ENCODE measurements at regions not wholly inside any gene's neighbourhood (a gene's known extent, or its start where the extent isn't known, plus 50 kb on each side); places are given as distances from the start of the nearest gene placed in this dataset.
"Not testable (repeated sequence)": the region's sequence is repeated elsewhere in the genome, so short reads cannot be mapped to it uniquely, and the experiment has no call there.

DNA sequence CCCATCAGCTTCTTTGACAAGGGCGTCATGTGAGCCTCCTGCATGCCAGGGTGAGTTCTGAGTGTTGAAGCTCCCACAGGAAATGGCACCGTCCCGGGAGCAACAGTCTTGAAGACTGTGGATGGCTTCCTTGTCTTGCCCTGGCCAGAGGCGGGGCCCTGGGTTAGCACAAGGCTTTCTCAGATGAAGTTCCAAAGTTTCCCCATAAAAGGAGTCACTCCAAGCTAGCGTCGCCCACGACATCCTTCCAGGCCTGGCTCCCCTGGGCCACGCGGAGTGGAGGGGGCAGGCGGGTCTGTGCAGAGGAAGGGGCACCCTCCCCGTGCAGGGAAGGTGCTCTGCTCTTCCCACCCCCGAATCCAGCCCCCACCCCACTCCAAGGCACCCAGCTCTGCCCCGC, 4426.1 kb upstream of the TPTE start:
- DNase-seq (ENCODE audit: low spot score in 2 of 2); H3K4me3 ChIP-seq; H3K36me3 ChIP-seq; H3K4me1 ChIP-seq; H3K27me3 ChIP-seq; intact Hi-C loops (cut with DNase I); H3K27ac ChIP-seq; H3K9me3 ChIP-seq: not testable (repeated sequence)

- H3K36me3 ChIP-seq; DNase-seq (ENCODE audit: low spot score in 2 of 2); H3K4me1 ChIP-seq; intact Hi-C loops (cut with DNase I); H3K9me3 ChIP-seq; H3K27me3 ChIP-seq; H3K27ac ChIP-seq; H3K4me3 ChIP-seq: not testable (repeated sequence)
These were observed 4424.6 kb upstream of the TPTE start for GRCh38 chr21:6096560-6097424.

DNA sequence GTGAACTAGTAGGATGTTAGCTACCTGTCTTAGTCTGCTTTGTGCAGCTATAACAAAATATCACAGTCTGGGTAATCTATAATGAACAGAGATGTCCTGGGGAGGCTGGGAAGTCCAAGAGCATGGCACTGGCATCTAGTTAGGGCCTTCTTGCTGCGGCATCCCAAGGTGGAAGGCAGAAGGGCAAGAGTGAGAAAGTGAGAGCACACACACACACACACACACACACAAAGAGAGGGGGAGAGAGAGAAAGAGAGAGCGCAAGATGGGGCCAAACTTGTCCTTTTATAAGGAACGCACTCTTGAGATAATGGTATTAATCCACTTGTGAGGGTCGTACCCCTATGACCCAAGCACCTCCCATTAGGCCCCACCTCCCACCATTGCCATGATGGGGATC, 4423.6 kb upstream of the TPTE start:
- DNase-seq (ENCODE audit: low spot score in 2 of 2); intact Hi-C loops (cut with DNase I): not testable (repeated sequence)

GRCh38 chr21:6098191-6098935, 4423.0 kb upstream of the TPTE start:
- H3K9me3 ChIP-seq; H3K27ac ChIP-seq; intact Hi-C loops (cut with DNase I); H3K27me3 ChIP-seq; H3K4me3 ChIP-seq; H3K4me1 ChIP-seq; H3K36me3 ChIP-seq: not testable (repeated sequence)
- DNase-seq (ENCODE audit: low spot score in 2 of 2), result peak in 1 of 2 donors; percentile 28

More for the DNA sequence above, 4423.6 kb upstream of the TPTE start:
- not testable (repeated sequence) for H3K4me3 ChIP-seq, H3K9me3 ChIP-seq, H3K4me1 ChIP-seq, H3K36me3 ChIP-seq, H3K27me3 ChIP-seq, H3K27ac ChIP-seq

- intact Hi-C loops (cut with DNase I); H3K27ac ChIP-seq; H3K4me1 ChIP-seq; H3K27me3 ChIP-seq; H3K4me3 ChIP-seq; H3K36me3 ChIP-seq; H3K9me3 ChIP-seq; DNase-seq (ENCODE audit: low spot score in 2 of 2): not testable (repeated sequence)
These were observed 4419.8 kb upstream of the TPTE start for GRCh38 chr21:6101588-6101987.

DNA sequence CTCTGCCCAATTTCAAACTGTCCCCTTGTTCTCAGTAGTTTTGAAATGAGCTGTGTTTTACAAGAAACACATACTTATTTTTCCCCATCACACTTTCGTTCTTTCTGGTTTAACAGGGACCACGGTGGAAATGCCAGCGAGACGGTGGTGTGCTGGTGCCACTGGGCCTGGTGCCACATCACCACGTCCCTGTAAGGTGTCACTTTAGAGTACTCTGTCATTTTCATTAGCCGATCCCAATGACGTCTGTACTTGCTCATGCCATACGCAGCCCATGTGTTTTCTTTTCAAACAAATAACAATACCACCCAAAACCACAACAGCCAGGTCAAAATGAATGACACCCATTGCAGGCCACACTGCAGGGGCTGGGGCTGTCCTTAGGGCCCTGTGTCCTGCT, 4416.8 kb upstream of the TPTE start:
- H3K9me3 ChIP-seq; DNase-seq (ENCODE audit: low spot score in 2 of 2); intact Hi-C loops (cut with DNase I); H3K27me3 ChIP-seq; H3K4me3 ChIP-seq; H3K36me3 ChIP-seq; H3K27ac ChIP-seq; H3K4me1 ChIP-seq: not testable (repeated sequence)

DNA sequence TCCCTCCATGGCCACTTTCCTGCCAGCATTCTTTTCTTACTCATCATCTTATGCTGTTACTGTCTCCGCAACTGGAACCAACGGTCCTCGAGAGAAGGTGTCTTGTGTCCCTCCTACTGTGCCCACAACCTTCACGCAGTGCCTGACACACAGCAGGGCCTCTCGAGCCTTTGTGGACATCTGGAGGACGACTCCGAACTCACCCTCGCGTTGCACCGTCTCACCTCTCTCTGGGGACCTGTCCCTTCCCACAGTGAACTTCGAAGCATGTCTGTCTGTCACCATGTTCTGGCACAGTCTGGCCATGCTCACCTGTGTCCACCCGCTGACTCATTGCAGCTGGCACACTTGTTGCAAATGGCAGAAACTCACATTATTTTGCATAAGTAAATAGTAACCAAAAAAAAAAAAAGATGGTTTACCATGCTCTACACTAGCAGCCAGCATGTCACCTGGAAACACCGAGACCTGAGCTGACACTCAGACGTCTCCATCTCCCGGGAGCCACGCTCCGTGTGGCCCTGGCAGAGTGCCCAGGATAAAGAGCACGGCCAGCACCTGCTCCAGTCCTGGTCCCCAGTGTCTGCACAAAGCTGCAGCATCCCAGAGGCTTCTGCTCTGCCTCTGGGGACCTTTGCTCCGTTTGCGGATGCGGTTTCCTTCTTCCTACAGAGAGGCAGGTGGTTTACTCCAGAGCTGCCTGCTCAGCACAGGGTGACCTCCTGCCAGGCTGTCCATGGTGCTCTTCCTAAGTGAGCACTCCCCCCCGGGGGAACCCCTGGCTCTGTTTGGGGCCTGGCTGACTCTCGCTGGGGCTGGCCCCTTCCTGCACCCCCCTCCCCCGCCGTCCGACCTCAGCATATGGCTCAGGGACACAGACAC, 4414.5 kb upstream of the TPTE start:
- H3K4me1 ChIP-seq; H3K9me3 ChIP-seq; H3K27me3 ChIP-seq; H3K27ac ChIP-seq; H3K36me3 ChIP-seq; H3K4me3 ChIP-seq; intact Hi-C loops (cut with DNase I); DNase-seq (ENCODE audit: low spot score in 2 of 2): not testable (repeated sequence)

- H3K4me1 ChIP-seq; H3K36me3 ChIP-seq; H3K4me3 ChIP-seq; intact Hi-C loops (cut with DNase I); H3K27me3 ChIP-seq; H3K9me3 ChIP-seq; DNase-seq (ENCODE audit: low spot score in 2 of 2); H3K27ac ChIP-seq: not testable (repeated sequence)
These were observed 4412.5 kb upstream of the TPTE start for GRCh38 chr21:6108894-6109293.

GRCh38 chr21:6109774-6110173, 4411.6 kb upstream of the TPTE start:
- H3K4me1 ChIP-seq; H3K27me3 ChIP-seq; intact Hi-C loops (cut with DNase I); H3K36me3 ChIP-seq; H3K4me3 ChIP-seq; H3K9me3 ChIP-seq; H3K27ac ChIP-seq: not testable (repeated sequence)
- peak in 1 of 2 donors; percentile 78 for DNase-seq (ENCODE audit: low spot score in 2 of 2)

DNA sequence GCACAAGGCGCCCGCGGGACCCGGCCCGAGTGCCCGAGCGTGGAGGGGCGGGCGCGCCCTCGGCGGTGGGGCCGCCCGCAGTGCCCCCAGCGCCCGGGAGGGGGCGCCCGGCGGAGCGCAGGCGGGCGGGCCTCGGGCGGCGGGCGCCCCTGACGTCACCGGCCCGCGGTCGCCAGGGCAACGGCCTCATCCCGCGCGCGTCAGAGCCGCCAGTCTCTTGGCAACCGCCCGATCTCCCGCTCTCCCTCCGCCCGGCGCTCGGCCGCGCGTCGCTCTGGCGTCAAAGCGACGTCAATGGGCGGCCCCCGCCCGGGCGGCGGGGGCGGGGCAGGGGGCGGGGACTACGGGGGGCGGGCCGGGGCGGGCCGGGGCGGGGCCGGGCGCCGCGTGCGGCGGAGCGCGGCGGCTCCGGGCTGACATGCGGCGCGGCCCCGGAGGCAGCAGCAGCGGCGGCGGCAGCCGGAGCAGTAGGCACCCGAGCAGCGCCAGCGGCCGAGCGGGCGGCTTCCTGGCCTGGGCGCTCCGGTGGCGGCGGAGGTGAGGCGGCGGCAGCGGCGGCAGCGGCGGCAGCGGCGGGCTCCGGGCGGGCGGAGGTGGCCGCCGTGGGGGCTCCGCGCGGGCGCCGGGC, 4410.6 kb upstream of the TPTE start:
- DNase-seq (ENCODE audit: low spot score in 2 of 2); H3K4me3 ChIP-seq; H3K27me3 ChIP-seq; H3K9me3 ChIP-seq; intact Hi-C loops (cut with DNase I); H3K27ac ChIP-seq; H3K4me1 ChIP-seq; H3K36me3 ChIP-seq: not testable (repeated sequence)

GRCh38 chr21:6111354-6111753, 4410.0 kb upstream of the TPTE start:
- intact Hi-C loops (cut with DNase I); H3K36me3 ChIP-seq; H3K4me1 ChIP-seq; H3K27ac ChIP-seq; H3K9me3 ChIP-seq; H3K27me3 ChIP-seq: not testable (repeated sequence)
- DNase-seq (ENCODE audit: low spot score in 2 of 2), result peak in 1 of 2 donors; percentile 44
- peak overlapping the region in 1 of 2 donors; percentile 49 for H3K4me3 ChIP-seq

- H3K4me3 ChIP-seq; H3K4me1 ChIP-seq; H3K9me3 ChIP-seq; intact Hi-C loops (cut with DNase I); H3K36me3 ChIP-seq; H3K27me3 ChIP-seq; H3K27ac ChIP-seq: not testable (repeated sequence)
- peak in 1 of 2 donors; percentile 11 for DNase-seq (ENCODE audit: low spot score in 2 of 2)
These were observed 4403.0 kb upstream of the TPTE start for GRCh38 chr21:6118336-6118735.

DNA sequence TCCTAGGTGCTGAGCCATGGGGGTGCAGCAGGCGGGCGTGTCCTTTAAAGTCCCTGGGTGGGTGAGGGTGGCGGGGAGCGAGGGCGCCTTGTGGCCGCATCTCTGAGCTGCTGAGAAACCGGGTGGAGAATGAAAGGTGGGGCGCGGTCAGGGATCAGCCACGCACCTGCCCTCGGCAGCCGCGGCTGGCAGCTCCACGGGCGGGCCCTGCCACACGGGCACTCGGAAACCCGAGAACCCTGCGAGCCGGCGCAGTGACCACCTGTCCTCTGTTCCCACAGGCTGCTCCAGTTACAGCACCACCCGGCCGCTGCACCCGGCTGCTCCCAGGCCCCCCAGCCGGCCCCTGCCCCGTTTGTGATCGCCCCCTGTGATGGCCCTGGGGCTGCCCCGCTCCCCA, 4400.5 kb upstream of the TPTE start:
- H3K4me3 ChIP-seq; H3K4me1 ChIP-seq; H3K36me3 ChIP-seq; DNase-seq (ENCODE audit: low spot score in 2 of 2); H3K27me3 ChIP-seq; H3K9me3 ChIP-seq; H3K27ac ChIP-seq; intact Hi-C loops (cut with DNase I): not testable (repeated sequence)

Data from ascending aorta (tissue), 2 donors.